B cell (primary cell): ENCODE measurements at regions not wholly inside any gene's neighbourhood (a gene's known extent, or its start where the extent isn't known, plus 50 kb on each side); places are given as distances from the start of the nearest gene placed in this dataset.

Experiments
- CTCF ChIP-seq: fragments of 200-600 bp; IDR thresholded peaks from one replicate; pipeline ENCODE4 v1.8.0; 2022; ENCODE audit warnings: antibody characterized with exemption, mild to moderate bottlenecking
- EZH2 ChIP-seq: IDR thresholded peaks from 2 replicates; pipeline ENCODE4 v1.6.1; 2012; ENCODE audit warnings: borderline replicate concordance, low read depth, mild to moderate bottlenecking, moderate library complexity, low read length; ENCODE audit not compliant: insufficient read depth, poor library complexity, severe bottlenecking

- no peak for TF ChIP-seq CTCF
- no peak for TF ChIP-seq EZH2
Measured at GRCh38 chr21:38667291-38667870, 138.3 kb upstream of the ETS2 start.
